CD14-positive monocyte (primary cell): ENCODE measurements at regions not wholly inside any gene's neighbourhood (a gene's known extent, or its start where the extent isn't known, plus 50 kb on each side); places are given as distances from the start of the nearest gene placed in this dataset.

ENCODE experiments used
- DNase-seq, 3 donors: peaks; one replicate each; pipeline ENCODE4 v3.0.0-alpha.2; 2011 to 2022
- H2AFZ ChIP-seq: 2 replicates; pipeline ENCODE4 v1.6.0; 2012; ENCODE audit warnings: mild to moderate bottlenecking, low read depth, low read length, inconsistent platforms; ENCODE audit not compliant: insufficient read depth, poor library complexity, severe bottlenecking
- H3K27ac ChIP-seq, 2 donors: 1 replicate in 1 of 2; 2 replicates in 1 of 2; pipeline ENCODE4 v1.5.1; 2012 to 2013; ENCODE audit warnings: low read length in 2 of 2, control low read depth in 1 of 2, inconsistent platforms in 1 of 2, low read depth in 1 of 2, mild to moderate bottlenecking in 1 of 2
- H3K27me3 ChIP-seq, 2 donors: one replicate each; pipeline versions ENCODE4 v1.6.0 to v1.6.1; 2011 to 2013; ENCODE audit warnings: low read length in 2 of 2; ENCODE audit not compliant: control insufficient read depth in 2 of 2, insufficient read depth in 2 of 2
- H3K36me3 ChIP-seq, 2 donors: replicated peaks in 1 of 2; 1 replicate in 1 of 2; 2 replicates in 1 of 2; pipeline versions ENCODE4 v1.5.1 to v1.6.1; 2012 to 2013; ENCODE audit warnings: low read length in 2 of 2, control low read depth in 1 of 2, inconsistent platforms in 1 of 2, mild to moderate bottlenecking in 1 of 2; ENCODE audit not compliant: insufficient read depth in 2 of 2, control insufficient read depth in 1 of 2
- H3K4me1 ChIP-seq, 2 donors: 1 replicate in 1 of 2; 2 replicates in 1 of 2; pipeline versions ENCODE4 v1.5.1 to v1.6.1; 2012 to 2013; ENCODE audit warnings: low read length in 2 of 2, control low read depth in 1 of 2, inconsistent platforms in 1 of 2, mild to moderate bottlenecking in 1 of 2, moderate library complexity in 1 of 2; ENCODE audit not compliant: insufficient read depth in 2 of 2, control insufficient read depth in 1 of 2
- H3K4me2 ChIP-seq: replicated peaks from 2 replicates; pipeline ENCODE3; 2012; ENCODE audit warnings: low read length, moderate library complexity, mild to moderate bottlenecking; ENCODE audit not compliant: poor library complexity, severe bottlenecking; ENCODE audit errors: extremely low read depth
- H3K4me3 ChIP-seq, 3 experiments: fragments of 200-600 bp in 1 of 3; sonication (generic) in 1 of 3; replicated peaks in 1 of 3; 1 replicate in 2 of 3; 2 replicates in 1 of 3; pipeline ENCODE4 v1.5.1; 2011 to 2013; ENCODE audit warnings: low read length in 3 of 3, mild to moderate bottlenecking in 3 of 3, control low read depth in 2 of 3, low read depth in 2 of 3, inconsistent platforms in 1 of 3, moderate library complexity in 1 of 3
- H3K79me2 ChIP-seq: 2 replicates; pipeline ENCODE4 v1.6.0; 2012; ENCODE audit warnings: mild to moderate bottlenecking, control low read depth, inconsistent platforms, low read length, moderate library complexity; ENCODE audit not compliant: insufficient read depth
- H3K9ac ChIP-seq: 2 replicates; pipeline ENCODE4 v1.6.0; 2017; ENCODE audit warnings: low read length, mild to moderate bottlenecking; ENCODE audit not compliant: insufficient read depth, poor library complexity, severe bottlenecking
- H3K9me3 ChIP-seq, 2 donors: replicated peaks in 1 of 2; 1 replicate in 1 of 2; 2 replicates in 1 of 2; pipeline versions ENCODE4 v1.5.1 to v1.6.1; 2012 to 2013; ENCODE audit warnings: low read length in 2 of 2, control low read depth in 1 of 2; ENCODE audit not compliant: control insufficient read depth in 1 of 2, insufficient read depth in 1 of 2
- H4K20me1 ChIP-seq: 2 replicates; pipeline ENCODE4 v1.6.0; 2012; ENCODE audit warnings: mild to moderate bottlenecking, low read length, control low read depth, moderate library complexity; ENCODE audit not compliant: insufficient read depth
- H3K27ac Mint-ChIP-seq, 7 donors: one replicate each; pipeline ENCODE4 v1.8.0; 2020; ENCODE audit warnings: mild to moderate bottlenecking in 7 of 7, mixed read lengths in 7 of 7, moderate library complexity in 6 of 7, inconsistent platforms in 2 of 7
- H3K27me3 Mint-ChIP-seq, 3 donors: one replicate each; pipeline ENCODE4 v1.8.0; 2021 to 2022; ENCODE audit warnings: low read depth in 3 of 3, mild to moderate bottlenecking in 3 of 3, mixed read lengths in 3 of 3, moderate library complexity in 3 of 3, inconsistent platforms in 1 of 3
- H3K36me3 Mint-ChIP-seq, 2 donors: one replicate each; pipeline ENCODE4 v1.8.0; 2020; ENCODE audit warnings: mixed read lengths in 2 of 2, inconsistent platforms in 1 of 2, mild to moderate bottlenecking in 1 of 2
- H3K4me1 Mint-ChIP-seq: one replicate; pipeline ENCODE4 v1.8.0; 2020; ENCODE audit warnings: mild to moderate bottlenecking, mixed read lengths
- H3K4me3 Mint-ChIP-seq, 2 donors: one replicate each; pipeline ENCODE4 v1.8.0; 2020; ENCODE audit warnings: mild to moderate bottlenecking in 2 of 2, mixed read lengths in 2 of 2, moderate library complexity in 1 of 2
- H3K9me3 Mint-ChIP-seq, 7 donors: one replicate each; pipeline ENCODE4 v1.8.0; 2020 to 2022; ENCODE audit warnings: mixed read lengths in 7 of 7, mild to moderate bottlenecking in 6 of 7, moderate library complexity in 6 of 7, inconsistent platforms in 2 of 7
- CTCF ChIP-seq: fragments of 200-600 bp; IDR thresholded peaks from one replicate; pipeline ENCODE4 v1.8.0; 2022; ENCODE audit warnings: antibody characterized with exemption, mild to moderate bottlenecking
- WGBS: methylation state at CpG from one replicate; pipeline ENCODE4 v1.1.5; 2013; ENCODE audit warnings: missing lambda C conversion rate; ENCODE audit not compliant: insufficient coverage; 5-methylcytosine and 5-hydroxymethylcytosine counted together
- intact Hi-C, 2 donors: fragments of 100-400 bp; cut with micrococcal nuclease; formaldehyde crosslinking; loops; one replicate each; pipeline versions ENCODE4 v1.15.0 to v1.15.1; 2023

- Mint-ChIP-seq H3K27me3 (peaks cover 0 to 14% (median 12%) of the 10 kb centered on the region in 3 donors), H3K9me3 (peaks cover 10 to 42% (median 30%) of the 10 kb centered on the region in 7 donors), H3K27ac (no peak overlapping the region), H3K36me3 (peaks cover 2 to 17% of the 10 kb centered on the region in 2 donors), H3K4me1 (peaks cover 5% of the 10 kb centered on the region), H3K4me3 (no peak overlapping the region)
- no peaks in the 10 kb centered on the region for H3K27me3 ChIP-seq
- TF ChIP-seq CTCF, result no peak
- no peak overlapping the region for H2AFZ ChIP-seq
- no peaks in the 10 kb centered on the region for H4K20me1 ChIP-seq
- intact Hi-C loops, result no loop called here
- no peaks in the 10 kb centered on the region for H3K36me3 ChIP-seq
- H3K4me2 ChIP-seq, result no peak overlapping the region
- no peak overlapping the region for H3K4me3 ChIP-seq
- peaks cover 6 to 24% of the 10 kb centered on the region in 2 donors for H3K9me3 ChIP-seq
- WGBS, result no CpG with 5 or more reads among the region's 1 CpG
- H3K79me2 ChIP-seq, result no peaks in the 10 kb centered on the region
- DNase-seq, result no peak
- H3K9ac ChIP-seq, result no peak overlapping the region
- H3K4me1 ChIP-seq, result peaks cover 5% of the 10 kb centered on the region in 2 donors
- H3K27ac ChIP-seq, result no peak overlapping the region
Measured at GRCh38 chr15:98057453-98057852, 97.0 kb downstream of the ARRDC4 start.

GRCh38 chr15:98062869-98063268, 102.4 kb downstream of the ARRDC4 start:
- Histone ChIP-seq H3K4me2 (peak overlapping the region; percentile 57), H3K27me3 (peaks cover 0 to 3% of the 10 kb centered on the region in 2 donors), H3K4me3 (peak overlapping the region in 1 of 3 experiments; percentile 41), H3K4me1 (peaks cover 44 to 46% of the 10 kb centered on the region in 2 donors), H3K36me3 (no peaks in the 10 kb centered on the region), H3K27ac (no peak overlapping the region), H3K9me3 (peaks cover 6 to 12% of the 10 kb centered on the region in 2 donors), H2AFZ (no peak overlapping the region), H3K79me2 (no peaks in the 10 kb centered on the region), H3K9ac (no peak overlapping the region), H4K20me1 (no peaks in the 10 kb centered on the region)
- Mint-ChIP-seq H3K36me3 (peaks cover 5 to 14% of the 10 kb centered on the region in 2 donors), H3K27ac (no peak overlapping the region), H3K9me3 (peaks cover 0 to 22% (median 15%) of the 10 kb centered on the region in 7 donors), H3K27me3 (peaks cover 3 to 22% (median 12%) of the 10 kb centered on the region in 3 donors), H3K4me3 (peak overlapping the region; percentile 4 to 84), H3K4me1 (peaks cover 55% of the 10 kb centered on the region)
- no peak for TF ChIP-seq CTCF
- WGBS, result no CpG with 5 or more reads among the region's 3 CpGs
- DNase-seq, result no peak
- intact Hi-C loops, result no loop called here
